Body of pancreas (tissue), 4 donors: ENCODE measurements at regions not wholly inside any gene's neighbourhood (a gene's known extent, or its start where the extent isn't known, plus 50 kb on each side); places are given as distances from the start of the nearest gene placed in this dataset.

Experiments used
- POLR2A ChIP-seq, 3 donors: fragments of 450-650 bp; IDR thresholded peaks; one replicate each; pipeline ENCODE4 v1.6.1; 2016; ENCODE audit warnings: antibody characterized with exemption in 3 of 3, mild to moderate bottlenecking in 2 of 3
- TF ChIP-seq, protein P1 (sequence below), 7 experiments: fragments of 450-650 bp in 4 of 7; fragments of 200-600 bp in 3 of 7; sonication (generic) in 3 of 7; IDR thresholded peaks; one replicate each; pipeline ENCODE4 v1.5.1; 2016 to 2019; ENCODE audit warnings: antibody characterized with exemption in 7 of 7

DNA sequence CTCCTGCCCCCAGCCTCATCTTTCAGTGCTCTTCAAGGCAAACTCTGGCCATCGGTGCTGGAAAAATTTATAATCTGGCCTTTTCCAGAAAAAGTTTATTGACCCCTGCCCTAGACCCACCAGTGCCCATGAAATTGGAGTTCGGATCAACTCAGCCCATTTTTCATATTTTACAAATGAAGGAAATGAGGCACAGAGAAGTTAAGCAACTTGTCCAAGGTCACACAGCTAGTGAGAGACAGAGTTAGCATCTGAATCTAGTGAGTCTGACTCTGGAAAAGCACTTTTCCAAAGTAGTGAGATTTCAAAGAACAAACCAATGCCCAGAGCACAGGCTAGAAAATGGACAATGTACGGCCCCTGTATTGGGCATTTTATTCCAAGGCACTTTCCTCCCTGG lies 69.4 kb upstream of the TLE3 start:
- TF ChIP-seq, protein P1, sequence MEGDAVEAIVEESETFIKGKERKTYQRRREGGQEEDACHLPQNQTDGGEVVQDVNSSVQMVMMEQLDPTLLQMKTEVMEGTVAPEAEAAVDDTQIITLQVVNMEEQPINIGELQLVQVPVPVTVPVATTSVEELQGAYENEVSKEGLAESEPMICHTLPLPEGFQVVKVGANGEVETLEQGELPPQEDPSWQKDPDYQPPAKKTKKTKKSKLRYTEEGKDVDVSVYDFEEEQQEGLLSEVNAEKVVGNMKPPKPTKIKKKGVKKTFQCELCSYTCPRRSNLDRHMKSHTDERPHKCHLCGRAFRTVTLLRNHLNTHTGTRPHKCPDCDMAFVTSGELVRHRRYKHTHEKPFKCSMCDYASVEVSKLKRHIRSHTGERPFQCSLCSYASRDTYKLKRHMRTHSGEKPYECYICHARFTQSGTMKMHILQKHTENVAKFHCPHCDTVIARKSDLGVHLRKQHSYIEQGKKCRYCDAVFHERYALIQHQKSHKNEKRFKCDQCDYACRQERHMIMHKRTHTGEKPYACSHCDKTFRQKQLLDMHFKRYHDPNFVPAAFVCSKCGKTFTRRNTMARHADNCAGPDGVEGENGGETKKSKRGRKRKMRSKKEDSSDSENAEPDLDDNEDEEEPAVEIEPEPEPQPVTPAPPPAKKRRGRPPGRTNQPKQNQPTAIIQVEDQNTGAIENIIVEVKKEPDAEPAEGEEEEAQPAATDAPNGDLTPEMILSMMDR (IDR thresholded peaks at IDR 0.05) = no peak
- TF ChIP-seq POLR2A (IDR thresholded peaks at IDR 0.05) = no peak
